Panc1 (cell line): ENCODE measurements at regions not wholly inside any gene's neighbourhood (a gene's known extent, or its start where the extent isn't known, plus 50 kb on each side); places are given as distances from the start of the nearest gene placed in this dataset.

ENCODE experiments used
- ATAC-seq: fragments of 200-7000 bp; cut with Tn5 transposase; 2 replicates; pipeline ENCODE4 v1.9.1; 2020; ENCODE audit warnings: mild to moderate bottlenecking, moderate library complexity
- BruUV-seq: library from RNA; stranded (reverse); fragments of 400-500 nt; replicated peaks from 2 replicates; lab custom pipeline; 2021; lab: Mats Ljungman, UMichigan
- CTCF ChIA-PET: fragments of 300-600 bp; sonication (Branson Sonifier 250); formaldehyde crosslinking; loops from one replicate; lab custom pipeline; 2022; ENCODE audit warnings: antibody characterized with exemption; lab: Charles Lee
- POLR2A ChIA-PET: fragments of 300-600 bp; sonication (Branson Sonifier 250); formaldehyde crosslinking; loops from one replicate; lab custom pipeline; 2022; ENCODE audit warnings: antibody characterized with exemption; lab: Charles Lee
- DNase-seq: peaks from one replicate; pipeline ENCODE4 v3.0.0-alpha.2; 2010; ENCODE audit warnings: low read depth, low spot score
- H3K27ac ChIP-seq: 2 replicates; pipeline ENCODE4 v1.5.1; 2011; ENCODE audit warnings: mild to moderate bottlenecking, low read length, inconsistent platforms
- H3K27me3 ChIP-seq: fragments of 200-500 bp; sonication (Bioruptor generic); 2 replicates; pipeline ENCODE4 v1.6.0; 2014; ENCODE audit warnings: low read length, inconsistent platforms; ENCODE audit not compliant: control insufficient read depth, insufficient read depth
- H3K36me3 ChIP-seq: fragments of 200-500 bp; sonication (Bioruptor generic); 2 replicates; pipeline ENCODE4 v1.5.1; 2014; ENCODE audit warnings: inconsistent platforms, mild to moderate bottlenecking, low read length, moderate library complexity; ENCODE audit not compliant: control insufficient read depth, insufficient read depth
- H3K4me1 ChIP-seq: 2 replicates; pipeline ENCODE4 v1.5.1; 2011; ENCODE audit warnings: inconsistent platforms, mild to moderate bottlenecking, low read length, moderate library complexity; ENCODE audit not compliant: control insufficient read depth, insufficient read depth
- H3K4me3 ChIP-seq, 2 experiments: 2 replicates each; pipeline ENCODE4 v1.5.1; 2011 to 2012; ENCODE audit warnings: low read depth in 2 of 2, low read length in 2 of 2, mild to moderate bottlenecking in 2 of 2, inconsistent platforms in 1 of 2, moderate library complexity in 1 of 2
- H3K9me3 ChIP-seq: fragments of 200-500 bp; sonication (Bioruptor generic); 2 replicates; pipeline ENCODE4 v1.5.1; 2014; ENCODE audit warnings: low read depth, mild to moderate bottlenecking, inconsistent platforms, low read length, moderate library complexity; ENCODE audit not compliant: control insufficient read depth, insufficient read depth
- POLR2AphosphoS5 ChIP-seq: IDR thresholded peaks from 2 replicates; pipeline ENCODE4 v1.6.1; 2012; ENCODE audit warnings: mild to moderate bottlenecking, low read depth, low read length, moderate library complexity
- REST ChIP-seq, 2 experiments: IDR thresholded peaks; 2 replicates each; pipeline ENCODE4 v1.6.1; 2011 to 2012; ENCODE audit warnings: low read depth in 2 of 2, control low read depth in 1 of 2, low read length in 1 of 2, mild to moderate bottlenecking in 1 of 2, moderate library complexity in 1 of 2; ENCODE audit not compliant: insufficient read depth in 1 of 2
- SIN3A ChIP-seq: IDR thresholded peaks from 2 replicates; pipeline ENCODE4 v1.6.1; 2012; ENCODE audit warnings: low read depth, mild to moderate bottlenecking, low read length, moderate library complexity, borderline replicate concordance; ENCODE audit not compliant: insufficient read depth
- TCF7L2 ChIP-seq: IDR thresholded peaks from 2 replicates; pipeline ENCODE4 v1.6.1; 2011; ENCODE audit warnings: mild to moderate bottlenecking, low read depth, low read length, inconsistent platforms
- in situ Hi-C: cut with HindIII; loops from 2 replicates; pipeline ENCODE4 v1.10.0; 2016; ENCODE audit warnings: low sequenced_read_pairs, low pct_unique_long_range_greater_than_20kb
- intact Hi-C: fragments of 100-400 bp; cut with micrococcal nuclease; formaldehyde crosslinking; loops from one replicate; pipeline ENCODE4 v1.10.0; 2022; ENCODE audit not compliant: unreplicated experiment
- TF ChIP-seq, protein P1 (sequence below): fragments of 450-650 bp; IDR thresholded peaks from 2 replicates; pipeline ENCODE4 v1.5.1; 2017; ENCODE audit warnings: mild to moderate bottlenecking

DNA sequence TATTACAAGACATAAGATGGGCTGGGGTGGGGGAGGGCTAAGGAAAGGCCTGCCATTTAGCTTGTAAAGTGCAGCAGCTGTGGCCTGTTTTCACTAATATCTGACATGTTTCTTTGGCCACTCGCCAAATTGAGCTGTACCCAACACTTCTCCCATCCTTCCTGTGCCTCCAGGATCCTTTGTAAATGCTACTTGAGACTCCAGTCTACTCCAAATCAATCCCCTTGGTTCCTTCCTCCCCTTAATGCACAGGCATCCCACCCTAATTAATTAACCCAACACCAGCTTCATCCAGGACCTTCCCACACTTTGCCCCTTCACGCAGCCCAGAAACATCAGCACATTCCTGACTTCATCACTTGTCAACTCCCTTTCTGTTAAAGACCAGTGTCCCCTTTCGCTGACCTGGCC lies 55.0 kb upstream of the TCF21 start:
- Histone ChIP-seq H3K4me3 (no peak overlapping the region), H3K9me3 (no peaks in the 10 kb centered on the region), H3K36me3 (no peaks in the 10 kb centered on the region), H3K4me1 (no peaks in the 10 kb centered on the region), H3K27ac (no peak overlapping the region), H3K27me3 (no peaks in the 10 kb centered on the region)
- intact Hi-C loops (no loop called here), in situ Hi-C loops (no loop called here)
- CTCF ChIA-PET: no interaction called here
- ATAC-seq (no peak), DNase-seq (no peak)
- POLR2A ChIA-PET: no interaction called here
- no peak for TF ChIP-seq TCF7L2
- TF ChIP-seq, protein P1, sequence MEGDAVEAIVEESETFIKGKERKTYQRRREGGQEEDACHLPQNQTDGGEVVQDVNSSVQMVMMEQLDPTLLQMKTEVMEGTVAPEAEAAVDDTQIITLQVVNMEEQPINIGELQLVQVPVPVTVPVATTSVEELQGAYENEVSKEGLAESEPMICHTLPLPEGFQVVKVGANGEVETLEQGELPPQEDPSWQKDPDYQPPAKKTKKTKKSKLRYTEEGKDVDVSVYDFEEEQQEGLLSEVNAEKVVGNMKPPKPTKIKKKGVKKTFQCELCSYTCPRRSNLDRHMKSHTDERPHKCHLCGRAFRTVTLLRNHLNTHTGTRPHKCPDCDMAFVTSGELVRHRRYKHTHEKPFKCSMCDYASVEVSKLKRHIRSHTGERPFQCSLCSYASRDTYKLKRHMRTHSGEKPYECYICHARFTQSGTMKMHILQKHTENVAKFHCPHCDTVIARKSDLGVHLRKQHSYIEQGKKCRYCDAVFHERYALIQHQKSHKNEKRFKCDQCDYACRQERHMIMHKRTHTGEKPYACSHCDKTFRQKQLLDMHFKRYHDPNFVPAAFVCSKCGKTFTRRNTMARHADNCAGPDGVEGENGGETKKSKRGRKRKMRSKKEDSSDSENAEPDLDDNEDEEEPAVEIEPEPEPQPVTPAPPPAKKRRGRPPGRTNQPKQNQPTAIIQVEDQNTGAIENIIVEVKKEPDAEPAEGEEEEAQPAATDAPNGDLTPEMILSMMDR: no peak
- no peak for TF ChIP-seq POLR2AphosphoS5
- TF ChIP-seq REST (IDR thresholded peaks at IDR 0.05; ENCODE audit: insufficient read depth in 1 of 2, low read depth in 2 of 2, low read length in 1 of 2): no peak
- TF ChIP-seq SIN3A: no peak
- no TSS peak for BruUV-seq

- in situ Hi-C loops: no loop called here
- H3K27me3 ChIP-seq: no peaks in the 10 kb centered on the region
- H3K4me3 ChIP-seq: no peak overlapping the region
- no peaks in the 10 kb centered on the region for H3K4me1 ChIP-seq
- BruUV-seq: no TSS peak
- ChIA-PET POLR2A (no interaction called here), CTCF (interaction anchor here (0.7 kb wide), 1 partner anchor 98 kb away, joined by 5 read pairs; no protein-coding TSS in a partner anchor)
- ATAC-seq (no peak), DNase-seq (no peak)
- no peaks in the 10 kb centered on the region for H3K9me3 ChIP-seq
- H3K27ac ChIP-seq: no peak overlapping the region
- TF ChIP-seq, protein P1: no peak
- TF ChIP-seq POLR2AphosphoS5 (no peak), REST (IDR thresholded peaks at IDR 0.05; ENCODE audit: insufficient read depth in 1 of 2, low read depth in 2 of 2, low read length in 1 of 2) (no peak), TCF7L2 (no peak), SIN3A (no peak)
- no peaks in the 10 kb centered on the region for H3K36me3 ChIP-seq
- intact Hi-C loops: loop anchor here (5.0 kb wide), 1 partner anchor 267 kb away; no protein-coding TSS in a partner anchor
Measured at GRCh38 chr6:133834472-133835170, 54.3 kb upstream of the TCF21 start.
